MCF 10A (cell line): ENCODE measurements at regions not wholly inside any gene's neighbourhood (a gene's known extent, or its start where the extent isn't known, plus 50 kb on each side); places are given as distances from the start of the nearest gene placed in this dataset.

Experiments used
- BruUV-seq: library from RNA; stranded (reverse); fragments of 400-500 nt; replicated peaks from 2 replicates; lab custom pipeline; 2021; lab: Mats Ljungman, UMichigan
- CTCF ChIA-PET: fragments of 300-600 bp; sonication (Branson Sonifier 250); formaldehyde crosslinking; extraction: SDS; loops from one replicate; lab custom pipeline; 2021; ENCODE audit warnings: antibody characterized with exemption, inconsistent platforms; lab: Yijun Ruan, JAX
- POLR2A ChIA-PET: fragments of 300-600, 350-650 bp; sonication (Branson Sonifier 250); formaldehyde crosslinking; extraction: SDS; loops from one replicate; lab custom pipeline; 2020; ENCODE audit warnings: antibody characterized with exemption, inconsistent platforms; lab: Yijun Ruan, JAX
- DNase-seq: peaks from one replicate; pipeline ENCODE4 v3.0.0-alpha.2; 2018; ENCODE audit not compliant: unreplicated experiment
- H3K27ac Mint-ChIP-seq: one replicate; pipeline ENCODE4 v1.8.0; 2022; ENCODE audit warnings: mild to moderate bottlenecking, low read depth, mixed read lengths; ENCODE audit not compliant: unreplicated experiment
- H3K27me3 Mint-ChIP-seq: one replicate; pipeline ENCODE4 v1.8.0; 2022; ENCODE audit warnings: mixed read lengths; ENCODE audit not compliant: insufficient read depth, unreplicated experiment
- H3K36me3 Mint-ChIP-seq: one replicate; pipeline ENCODE4 v1.8.0; 2022; ENCODE audit warnings: mild to moderate bottlenecking, moderate library complexity, mixed read lengths; ENCODE audit not compliant: insufficient read depth, unreplicated experiment
- H3K4me1 Mint-ChIP-seq: one replicate; pipeline ENCODE4 v1.8.0; 2022; ENCODE audit warnings: mixed read lengths; ENCODE audit not compliant: insufficient read depth, unreplicated experiment
- H3K4me3 Mint-ChIP-seq: one replicate; pipeline ENCODE4 v1.8.0; 2022; ENCODE audit warnings: mild to moderate bottlenecking, moderate library complexity, mixed read lengths; ENCODE audit not compliant: unreplicated experiment
- H3K9me3 Mint-ChIP-seq: one replicate; pipeline ENCODE4 v1.8.0; 2022; ENCODE audit warnings: mixed read lengths; ENCODE audit not compliant: unreplicated experiment
- intact Hi-C: fragments of 100-400 bp; cut with micrococcal nuclease; formaldehyde crosslinking; loops from 2 replicates; pipeline ENCODE4 v1.14.1; 2022
- TF ChIP-seq, protein P1 (sequence below): fragments of 200-600 bp; IDR thresholded peaks from one replicate; pipeline ENCODE4 v1.8.0; 2022; ENCODE audit warnings: antibody characterized with exemption, mild to moderate bottlenecking; ENCODE audit not compliant: unreplicated experiment

- no TSS peak for BruUV-seq
- no peaks in the 10 kb centered on the region for H3K27me3 Mint-ChIP-seq
- intact Hi-C loops, result no loop called here
- peaks cover 14% of the 10 kb centered on the region for H3K4me1 Mint-ChIP-seq
- ChIA-PET CTCF (interaction anchor here (0.6 kb wide), 2 partner anchors 11 to 1643 kb away, joined by 3 to 4 read pairs; no protein-coding TSS in a partner anchor), POLR2A (interaction anchor here (1.2 kb wide), 1 partner anchor 60 kb away, joined by 3 read pairs; no protein-coding TSS in a partner anchor)
- no peak overlapping the region for H3K27ac Mint-ChIP-seq
- no peak for DNase-seq
- H3K36me3 Mint-ChIP-seq, result peaks cover under 1% of the 10 kb centered on the region
- TF ChIP-seq, protein P1, sequence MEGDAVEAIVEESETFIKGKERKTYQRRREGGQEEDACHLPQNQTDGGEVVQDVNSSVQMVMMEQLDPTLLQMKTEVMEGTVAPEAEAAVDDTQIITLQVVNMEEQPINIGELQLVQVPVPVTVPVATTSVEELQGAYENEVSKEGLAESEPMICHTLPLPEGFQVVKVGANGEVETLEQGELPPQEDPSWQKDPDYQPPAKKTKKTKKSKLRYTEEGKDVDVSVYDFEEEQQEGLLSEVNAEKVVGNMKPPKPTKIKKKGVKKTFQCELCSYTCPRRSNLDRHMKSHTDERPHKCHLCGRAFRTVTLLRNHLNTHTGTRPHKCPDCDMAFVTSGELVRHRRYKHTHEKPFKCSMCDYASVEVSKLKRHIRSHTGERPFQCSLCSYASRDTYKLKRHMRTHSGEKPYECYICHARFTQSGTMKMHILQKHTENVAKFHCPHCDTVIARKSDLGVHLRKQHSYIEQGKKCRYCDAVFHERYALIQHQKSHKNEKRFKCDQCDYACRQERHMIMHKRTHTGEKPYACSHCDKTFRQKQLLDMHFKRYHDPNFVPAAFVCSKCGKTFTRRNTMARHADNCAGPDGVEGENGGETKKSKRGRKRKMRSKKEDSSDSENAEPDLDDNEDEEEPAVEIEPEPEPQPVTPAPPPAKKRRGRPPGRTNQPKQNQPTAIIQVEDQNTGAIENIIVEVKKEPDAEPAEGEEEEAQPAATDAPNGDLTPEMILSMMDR, result no peak
- H3K9me3 Mint-ChIP-seq, result no peaks in the 10 kb centered on the region
- H3K4me3 Mint-ChIP-seq, result no peak overlapping the region
These were observed 569.2 kb downstream of the ZEB2 start for GRCh38 chr2:143950704-143951103.

- no peak overlapping the region for H3K27ac Mint-ChIP-seq
- POLR2A ChIA-PET, result interaction anchor here (0.6 kb wide), 1 partner anchor 570 kb away, joined by 5 read pairs; no protein-coding TSS in a partner anchor
- BruUV-seq, result no TSS peak
These were observed 570.6 kb downstream of the ZEB2 start for GRCh38 chr2:143949121-143949848.

DNA sequence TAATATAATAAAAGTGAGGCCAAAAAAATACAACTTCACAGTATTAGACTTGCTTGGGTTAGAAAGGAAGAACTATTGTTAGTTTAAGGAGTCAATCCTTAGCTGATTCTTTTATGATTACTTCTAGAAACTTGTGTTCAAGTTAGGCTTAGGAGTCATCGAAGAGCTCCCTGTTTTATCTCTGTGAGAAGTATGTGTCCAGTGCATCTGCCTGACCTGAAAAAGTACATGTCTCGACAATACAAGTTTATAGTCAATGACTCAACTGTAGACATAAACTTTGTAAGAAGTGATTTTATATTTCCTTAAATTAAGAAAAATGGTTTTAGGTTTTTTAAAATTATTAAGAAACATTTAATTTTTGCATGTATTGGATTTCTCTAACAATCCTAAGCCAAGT, 571.2 kb downstream of the ZEB2 start:
- intact Hi-C loops, result no loop called here

More at GRCh38 chr2:143949121-143949848, 570.6 kb downstream of the ZEB2 start:
- H3K36me3 Mint-ChIP-seq, result peaks cover 8% of the 10 kb centered on the region
- DNase-seq, result no peak
- peaks cover 5% of the 10 kb centered on the region for H3K4me1 Mint-ChIP-seq
- TF ChIP-seq, protein P1, result no peak
- intact Hi-C loops, result no loop called here
- CTCF ChIA-PET, result interaction anchor here (0.5 to 1.3 kb wide), 3 partner anchors 15 to 522 kb away, joined by 3 to 8 read pairs (median 3); no protein-coding TSS in a partner anchor
- H3K27me3 Mint-ChIP-seq, result no peaks in the 10 kb centered on the region
- no peaks in the 10 kb centered on the region for H3K9me3 Mint-ChIP-seq
- H3K4me3 Mint-ChIP-seq, result no peak overlapping the region

More for the DNA sequence above, 571.2 kb downstream of the ZEB2 start:
- POLR2A ChIA-PET, result no interaction called here
- Mint-ChIP-seq H3K4me3 (no peak overlapping the region), H3K36me3 (peaks cover 8% of the 10 kb centered on the region), H3K27me3 (no peaks in the 10 kb centered on the region), H3K4me1 (peaks cover 5% of the 10 kb centered on the region), H3K9me3 (no peaks in the 10 kb centered on the region), H3K27ac (no peak overlapping the region)
- TF ChIP-seq, protein P1, result no peak
- no peak for DNase-seq
- CTCF ChIA-PET, result interaction anchor here (0.5 to 1.3 kb wide), 2 partner anchors 29 to 123 kb away, joined by 3 read pairs; no protein-coding TSS in a partner anchor
- BruUV-seq, result no TSS peak
